Suprapubic skin (tissue), 4 donors: ENCODE measurements at regions not wholly inside any gene's neighbourhood (a gene's known extent, or its start where the extent isn't known, plus 50 kb on each side); places are given as distances from the start of the nearest gene placed in this dataset.

Experiments used
- DNase-seq, 2 donors: peaks; one replicate each; pipeline ENCODE4 v3.0.0-alpha.2; 2019; ENCODE audit warnings: low spot score in 2 of 2
- H3K27ac ChIP-seq: fragments of 200-600 bp; sonication (generic); one replicate; pipeline ENCODE4 v1.5.1; 2019
- H3K27me3 ChIP-seq: fragments of 200-600 bp; sonication (generic); one replicate; pipeline ENCODE4 v1.5.1; 2019
- H3K36me3 ChIP-seq: fragments of 200-600 bp; sonication (generic); one replicate; pipeline ENCODE4 v1.5.1; 2019
- H3K4me1 ChIP-seq: fragments of 200-600 bp; sonication (generic); one replicate; pipeline ENCODE4 v1.5.1; 2019
- H3K4me3 ChIP-seq: fragments of 200-600 bp; sonication (generic); one replicate; pipeline ENCODE4 v1.5.1; 2019; ENCODE audit warnings: mild to moderate bottlenecking
- H3K9me3 ChIP-seq: fragments of 200-600 bp; sonication (generic); one replicate; pipeline ENCODE4 v1.5.1; 2019
- EP300 ChIP-seq: sonication (generic); formaldehyde crosslinking; IDR thresholded peaks from one replicate; pipeline ENCODE4 v1.6.1; 2017; ENCODE audit warnings: antibody characterized with exemption
- POLR2A ChIP-seq, 2 donors: fragments of 450-650 bp; IDR thresholded peaks; one replicate each; pipeline ENCODE4 v1.6.1; 2017; ENCODE audit warnings: antibody characterized with exemption in 2 of 2, mild to moderate bottlenecking in 2 of 2, moderate library complexity in 2 of 2
- POLR2AphosphoS5 ChIP-seq, 3 donors: sonication (generic); formaldehyde crosslinking; IDR thresholded peaks; one replicate each; pipeline ENCODE4 v1.6.1; 2017; ENCODE audit warnings: antibody characterized with exemption in 3 of 3
- WGBS: methylation state at CpG from one replicate; pipeline ENCODE4 v1.1.5; 2018; 5-methylcytosine and 5-hydroxymethylcytosine counted together
- TF ChIP-seq, protein P1 (sequence below), 2 donors: fragments of 200-600 bp in 1 of 2; fragments of 450-650 bp in 1 of 2; sonication (generic) in 1 of 2; IDR thresholded peaks; one replicate each; pipeline ENCODE4 v1.5.1; 2016 to 2019; ENCODE audit warnings: antibody characterized with exemption in 2 of 2, mild to moderate bottlenecking in 1 of 2, moderate library complexity in 1 of 2

GRCh38 chr1:168396508-168396907, 115.8 kb downstream of the TBX19 start:
- peaks cover 2% of the 10 kb centered on the region for H3K27me3 ChIP-seq
- 80% methylated on average over 2 of the region's 2 CpGs for WGBS
- peaks cover 4% of the 10 kb centered on the region for H3K4me1 ChIP-seq
- no peak overlapping the region for H3K4me3 ChIP-seq
- TF ChIP-seq, protein P1, sequence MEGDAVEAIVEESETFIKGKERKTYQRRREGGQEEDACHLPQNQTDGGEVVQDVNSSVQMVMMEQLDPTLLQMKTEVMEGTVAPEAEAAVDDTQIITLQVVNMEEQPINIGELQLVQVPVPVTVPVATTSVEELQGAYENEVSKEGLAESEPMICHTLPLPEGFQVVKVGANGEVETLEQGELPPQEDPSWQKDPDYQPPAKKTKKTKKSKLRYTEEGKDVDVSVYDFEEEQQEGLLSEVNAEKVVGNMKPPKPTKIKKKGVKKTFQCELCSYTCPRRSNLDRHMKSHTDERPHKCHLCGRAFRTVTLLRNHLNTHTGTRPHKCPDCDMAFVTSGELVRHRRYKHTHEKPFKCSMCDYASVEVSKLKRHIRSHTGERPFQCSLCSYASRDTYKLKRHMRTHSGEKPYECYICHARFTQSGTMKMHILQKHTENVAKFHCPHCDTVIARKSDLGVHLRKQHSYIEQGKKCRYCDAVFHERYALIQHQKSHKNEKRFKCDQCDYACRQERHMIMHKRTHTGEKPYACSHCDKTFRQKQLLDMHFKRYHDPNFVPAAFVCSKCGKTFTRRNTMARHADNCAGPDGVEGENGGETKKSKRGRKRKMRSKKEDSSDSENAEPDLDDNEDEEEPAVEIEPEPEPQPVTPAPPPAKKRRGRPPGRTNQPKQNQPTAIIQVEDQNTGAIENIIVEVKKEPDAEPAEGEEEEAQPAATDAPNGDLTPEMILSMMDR (IDR thresholded peaks at IDR 0.05): no peak
- TF ChIP-seq EP300 (no peak), POLR2A (IDR thresholded peaks at IDR 0.05) (no peak), POLR2AphosphoS5 (IDR thresholded peaks at IDR 0.05) (no peak)
- no peaks in the 10 kb centered on the region for H3K9me3 ChIP-seq
- no peaks in the 10 kb centered on the region for H3K36me3 ChIP-seq
- no peak for DNase-seq
- H3K27ac ChIP-seq: no peak overlapping the region

- H3K36me3 ChIP-seq: no peaks in the 10 kb centered on the region
- 100% methylated on average over 1 of the region's 1 CpG for WGBS
- TF ChIP-seq EP300 (no peak), POLR2AphosphoS5 (IDR thresholded peaks at IDR 0.05) (no peak), POLR2A (IDR thresholded peaks at IDR 0.05) (no peak)
- TF ChIP-seq, protein P1 (IDR thresholded peaks at IDR 0.05): no peak
Observed at GRCh38 chr1:168394858-168395257, 114.2 kb downstream of the TBX19 start.

DNA sequence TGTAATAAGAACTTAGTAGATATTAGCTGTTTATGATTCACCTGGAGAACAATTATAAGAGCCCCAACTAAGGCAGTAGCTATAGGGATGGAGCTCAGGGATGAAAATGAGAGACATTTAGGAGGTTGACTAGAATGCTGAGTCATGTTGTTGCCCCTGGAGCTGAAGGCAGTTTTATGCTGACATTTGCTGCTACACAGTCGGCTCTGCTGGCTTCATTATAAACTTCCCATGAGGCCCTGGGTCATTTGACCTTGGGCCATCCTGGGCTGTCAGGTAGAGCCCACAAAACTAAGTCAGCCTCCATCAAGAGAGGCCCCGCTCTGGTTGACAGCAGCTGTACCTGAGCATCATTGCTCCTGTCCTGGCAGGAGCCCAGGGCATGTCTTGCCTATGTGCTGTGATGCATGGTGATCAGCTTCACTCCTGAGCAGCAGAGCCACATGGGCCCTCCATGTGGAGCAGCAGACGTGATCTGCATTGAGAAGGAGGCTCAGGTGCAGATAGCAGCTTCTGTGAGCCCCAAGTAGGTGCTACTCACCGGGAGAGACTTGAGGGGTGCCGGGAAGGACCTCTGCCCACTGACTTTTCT, 112.4 kb downstream of the TBX19 start:
- H3K4me1 ChIP-seq: peaks cover 5% of the 10 kb centered on the region
- TF ChIP-seq POLR2AphosphoS5 (IDR thresholded peaks at IDR 0.05) (no peak), POLR2A (IDR thresholded peaks at IDR 0.05) (no peak), EP300 (no peak)
- TF ChIP-seq, protein P1 (IDR thresholded peaks at IDR 0.05): no peak
- 78% methylated on average over 5 of the region's 5 CpGs for WGBS
- no peaks in the 10 kb centered on the region for H3K27me3 ChIP-seq
- DNase-seq: no peak
- H3K4me3 ChIP-seq: no peak overlapping the region
- H3K27ac ChIP-seq: no peak overlapping the region
- no peaks in the 10 kb centered on the region for H3K9me3 ChIP-seq
- H3K36me3 ChIP-seq: no peaks in the 10 kb centered on the region

More at GRCh38 chr1:168394858-168395257, 114.2 kb downstream of the TBX19 start:
- DNase-seq: no peak
- Histone ChIP-seq H3K4me1 (peaks cover 5% of the 10 kb centered on the region), H3K27me3 (no peaks in the 10 kb centered on the region), H3K9me3 (no peaks in the 10 kb centered on the region), H3K27ac (no peak overlapping the region), H3K4me3 (no peak overlapping the region)

GRCh38 chr1:168391851-168392681, 111.4 kb downstream of the TBX19 start:
- no peak overlapping the region for H3K27ac ChIP-seq
- DNase-seq: no peak
- H3K27me3 ChIP-seq: no peaks in the 10 kb centered on the region
- no peak overlapping the region for H3K4me3 ChIP-seq
- no peak for TF ChIP-seq EP300
- no peak for TF ChIP-seq POLR2A (IDR thresholded peaks at IDR 0.05)
- TF ChIP-seq, protein P1 (IDR thresholded peaks at IDR 0.05): no peak
- TF ChIP-seq POLR2AphosphoS5 (IDR thresholded peaks at IDR 0.05): no peak
- H3K36me3 ChIP-seq: no peaks in the 10 kb centered on the region
- no peaks in the 10 kb centered on the region for H3K9me3 ChIP-seq
- peaks cover 6% of the 10 kb centered on the region for H3K4me1 ChIP-seq
- WGBS: 60% methylated on average over 8 of the region's 8 CpGs

- H3K4me3 ChIP-seq: no peak overlapping the region
- no peaks in the 10 kb centered on the region for H3K36me3 ChIP-seq
- H3K4me1 ChIP-seq: peaks cover 9% of the 10 kb centered on the region
- no peaks in the 10 kb centered on the region for H3K9me3 ChIP-seq
- DNase-seq: no peak
- 66% methylated on average over 2 of the region's 2 CpGs for WGBS
- H3K27me3 ChIP-seq: peaks cover 5% of the 10 kb centered on the region
- TF ChIP-seq EP300: no peak
- no peak for TF ChIP-seq POLR2A (IDR thresholded peaks at IDR 0.05)
- TF ChIP-seq POLR2AphosphoS5 (IDR thresholded peaks at IDR 0.05): no peak
- TF ChIP-seq, protein P1 (IDR thresholded peaks at IDR 0.05): no peak
- no peak overlapping the region for H3K27ac ChIP-seq
Observed at GRCh38 chr1:168390271-168390670, 109.6 kb downstream of the TBX19 start.
